H9 (cell line): ENCODE measurements at regions not wholly inside any gene's neighbourhood (a gene's known extent, or its start where the extent isn't known, plus 50 kb on each side); places are given as distances from the start of the nearest gene placed in this dataset.

ENCODE experiments used
- DNase-seq: peaks from one replicate; pipeline ENCODE4 v3.0.0-alpha.2; 2017
- H2AFZ ChIP-seq: one replicate; pipeline ENCODE4 v1.6.1; 2013; ENCODE audit warnings: mild to moderate bottlenecking, low read length, control low read depth, moderate library complexity
- H2AK5ac ChIP-seq: 2 replicates; pipeline ENCODE4 v1.6.1; 2013; ENCODE audit warnings: low read length, control low read depth, mixed read lengths; ENCODE audit not compliant: insufficient read length
- H2BK120ac ChIP-seq: one replicate; pipeline ENCODE4 v1.6.1; 2013; ENCODE audit warnings: low read depth, mild to moderate bottlenecking, low read length, control low read depth, inconsistent platforms; ENCODE audit not compliant: poor library complexity, severe bottlenecking
- H2BK12ac ChIP-seq: 2 replicates; pipeline ENCODE4 v1.6.1; 2013; ENCODE audit warnings: low read length, control low read depth, mixed read lengths, low read depth; ENCODE audit not compliant: insufficient read length
- H2BK15ac ChIP-seq: 2 replicates; pipeline ENCODE4 v1.6.1; 2013; ENCODE audit warnings: low read depth, low read length, control low read depth
- H2BK20ac ChIP-seq: one replicate; pipeline ENCODE4 v1.6.1; 2013; ENCODE audit warnings: low read depth, mild to moderate bottlenecking, low read length, control low read depth, inconsistent platforms; ENCODE audit not compliant: poor library complexity, severe bottlenecking
- H2BK5ac ChIP-seq: 2 replicates; pipeline ENCODE4 v1.6.1; 2013; ENCODE audit warnings: low read length, control low read depth, mixed read lengths; ENCODE audit not compliant: insufficient read length
- H3K14ac ChIP-seq: 2 replicates; pipeline ENCODE4 v1.6.1; 2013; ENCODE audit warnings: low read length, control low read depth; ENCODE audit not compliant: insufficient read depth
- H3K18ac ChIP-seq: 2 replicates; pipeline ENCODE4 v1.6.1; 2013; ENCODE audit warnings: low read depth, mild to moderate bottlenecking, mixed read lengths, low read length, control low read depth; ENCODE audit not compliant: insufficient read length
- H3K23ac ChIP-seq: 2 replicates; pipeline ENCODE4 v1.6.1; 2013; ENCODE audit warnings: low read length, control low read depth, mixed read lengths, low read depth; ENCODE audit not compliant: insufficient read length
- H3K23me2 ChIP-seq: 2 replicates; pipeline ENCODE4 v1.6.1; 2013; ENCODE audit warnings: low read depth, mild to moderate bottlenecking, mixed read lengths, low read length, control low read depth; ENCODE audit not compliant: insufficient read length, poor library complexity, severe bottlenecking
- H3K27ac ChIP-seq: 2 replicates; pipeline ENCODE4 v1.5.1; 2013; ENCODE audit warnings: low read length, control low read depth, mixed read lengths, low read depth; ENCODE audit not compliant: insufficient read length
- H3K27me3 ChIP-seq: 2 replicates; pipeline ENCODE4 v1.6.1; 2013; ENCODE audit warnings: low read length, control low read depth, inconsistent platforms; ENCODE audit not compliant: insufficient read depth
- H3K4ac ChIP-seq: 2 replicates; pipeline ENCODE4 v1.6.1; 2013; ENCODE audit warnings: low read depth, mild to moderate bottlenecking, control low read depth, inconsistent platforms, low read length, moderate library complexity
- H3K4me1 ChIP-seq: 2 replicates; pipeline ENCODE4 v1.6.1; 2013; ENCODE audit warnings: low read length, control low read depth, inconsistent platforms; ENCODE audit not compliant: insufficient read depth
- H3K4me2 ChIP-seq: 2 replicates; pipeline ENCODE4 v1.6.1; 2013; ENCODE audit warnings: low read length, control low read depth, mixed read lengths; ENCODE audit not compliant: insufficient read length, insufficient read depth
- H3K56ac ChIP-seq: 2 replicates; pipeline ENCODE4 v1.6.1; 2013; ENCODE audit warnings: low read depth, mild to moderate bottlenecking, mixed read lengths, low read length, control low read depth; ENCODE audit not compliant: insufficient read length
- H3K79me1 ChIP-seq: 2 replicates; pipeline ENCODE4 v1.6.1; 2013; ENCODE audit warnings: low read depth, mild to moderate bottlenecking, moderate library complexity, low read length, control low read depth, inconsistent platforms; ENCODE audit not compliant: insufficient read depth, poor library complexity, severe bottlenecking
- H3K79me2 ChIP-seq: 2 replicates; pipeline ENCODE4 v1.6.1; 2013; ENCODE audit warnings: low read length, control low read depth, inconsistent platforms; ENCODE audit not compliant: insufficient read depth
- H3K9ac ChIP-seq: 2 replicates; pipeline ENCODE4 v1.6.1; 2013; ENCODE audit warnings: low read length, control low read depth, mixed read lengths; ENCODE audit not compliant: insufficient read length; ENCODE audit errors: extremely low read depth
- H3K9me3 ChIP-seq: one replicate; pipeline ENCODE4 v1.6.1; 2013; ENCODE audit warnings: low read depth, low read length, inconsistent platforms; ENCODE audit not compliant: control insufficient read depth
- H3T11ph ChIP-seq: one replicate; pipeline ENCODE4 v1.6.1; 2013; ENCODE audit warnings: mild to moderate bottlenecking, low read length, control low read depth, inconsistent platforms
- H4K20me1 ChIP-seq: one replicate; pipeline ENCODE4 v1.6.1; 2013; ENCODE audit not compliant: control insufficient read depth, insufficient read length, insufficient read depth
- H4K5ac ChIP-seq: 2 replicates; pipeline ENCODE4 v1.6.1; 2013; ENCODE audit warnings: low read depth, mild to moderate bottlenecking, mixed read lengths, low read length, control low read depth; ENCODE audit not compliant: insufficient read length
- H4K8ac ChIP-seq: replicated peaks from 2 replicates; pipeline ENCODE4 v1.6.1; 2013; ENCODE audit warnings: low read length, control low read depth, mixed read lengths, low read depth; ENCODE audit not compliant: insufficient read length
- H4K91ac ChIP-seq: 2 replicates; pipeline ENCODE4 v1.6.1; 2013; ENCODE audit warnings: low read depth, mild to moderate bottlenecking, moderate library complexity, mixed read lengths, low read length, control low read depth; ENCODE audit not compliant: insufficient read length
- H3K27ac Mint-ChIP-seq, 3 experiments: 2 replicates in 2 of 3; 3 replicates in 1 of 3; pipeline ENCODE4 v1.8.0; 2020 to 2021; ENCODE audit warnings: mixed read lengths in 3 of 3, mild to moderate bottlenecking in 1 of 3, moderate library complexity in 1 of 3
- H3K27me3 Mint-ChIP-seq: 2 replicates; pipeline ENCODE4 v1.8.0; 2021; ENCODE audit warnings: low read depth, mild to moderate bottlenecking, moderate library complexity, mixed read lengths
- H3K36me3 Mint-ChIP-seq, 3 experiments: 2 replicates in 2 of 3; 3 replicates in 1 of 3; pipeline ENCODE4 v1.8.0; 2020 to 2021; ENCODE audit warnings: low read depth in 3 of 3, mixed read lengths in 3 of 3; ENCODE audit not compliant: insufficient read depth in 1 of 3
- H3K4me1 Mint-ChIP-seq, 2 experiments: 2 replicates each; pipeline ENCODE4 v1.8.0; 2020; ENCODE audit warnings: mixed read lengths in 2 of 2
- H3K4me3 Mint-ChIP-seq, 2 experiments: 2 replicates in 1 of 2; 3 replicates in 1 of 2; pipeline ENCODE4 v1.8.0; 2020 to 2021; ENCODE audit warnings: mild to moderate bottlenecking in 2 of 2, mixed read lengths in 2 of 2, moderate library complexity in 1 of 2
- H3K9me3 Mint-ChIP-seq, 2 experiments: 2 replicates in 1 of 2; 3 replicates in 1 of 2; pipeline ENCODE4 v1.8.0; 2020; ENCODE audit warnings: mild to moderate bottlenecking in 2 of 2, mixed read lengths in 2 of 2, moderate library complexity in 1 of 2
- WGBS: extraction: QIAGEN DNeasy Blood & Tissue Kit; methylation state at CpG from one replicate; pipeline ENCODE4 v1.1.7; 2013; ENCODE audit warnings: missing lambda C conversion rate, low lambda C conversion rate, mixed read lengths; ENCODE audit not compliant: insufficient read length; ENCODE audit errors: extremely low coverage; 5-methylcytosine and 5-hydroxymethylcytosine counted together
- TF ChIP-seq, protein P1 (sequence below): fragments of 200-600 bp; sonication (generic); conservative IDR thresholded peaks from 3 replicates; pipeline ENCODE4 v1.8.0; 2021; ENCODE audit warnings: antibody characterized with exemption, mild to moderate bottlenecking

DNA sequence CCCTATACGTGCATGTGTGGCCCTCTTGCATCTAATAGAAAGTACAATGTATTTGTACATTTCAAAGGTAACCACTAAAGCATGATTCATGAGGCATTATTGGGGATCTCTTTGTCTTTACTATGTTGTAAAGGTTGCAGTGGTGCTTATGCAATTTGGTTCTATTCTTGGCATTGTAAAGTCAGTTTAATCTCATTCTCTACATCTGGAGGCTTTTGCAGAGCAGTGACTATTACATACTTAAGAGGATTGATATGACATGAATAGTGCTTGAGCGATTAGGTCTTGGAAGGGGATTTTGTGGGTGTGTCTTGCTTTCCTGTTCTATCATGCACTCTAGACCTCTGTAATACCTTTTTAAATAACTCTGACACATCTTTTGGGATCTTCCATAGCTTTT is 610.0 kb downstream of the EFNB2 start:
- H2AFZ ChIP-seq, result no peak overlapping the region
- H2AK5ac ChIP-seq, result no peak overlapping the region
- H3K56ac ChIP-seq, result no peak overlapping the region
- H3K4me1 ChIP-seq, result no peaks in the 10 kb centered on the region
- Mint-ChIP-seq H3K9me3 (no peaks in the 10 kb centered on the region; a peak in 2 of 5 replicates), H3K4me3 (no peak overlapping the region), H3K4me1 (peaks cover 7 to 8% of the 10 kb centered on the region in 2 experiments), H3K27me3 (peaks cover 2% of the 10 kb centered on the region), H3K36me3 (no peaks in the 10 kb centered on the region), H3K27ac (no peak overlapping the region)
- no peak overlapping the region for H2BK12ac ChIP-seq
- no peak for DNase-seq
- H3K79me2 ChIP-seq, result no peaks in the 10 kb centered on the region
- no peak overlapping the region for H4K5ac ChIP-seq
- H2BK20ac ChIP-seq, result no peak overlapping the region
- H2BK5ac ChIP-seq, result no peak overlapping the region
- H2BK120ac ChIP-seq, result no peak overlapping the region
- no peak overlapping the region for H3T11ph ChIP-seq
- H3K9me3 ChIP-seq, result no peaks in the 10 kb centered on the region
- no peak overlapping the region for H3K4ac ChIP-seq
- TF ChIP-seq, protein P1, sequence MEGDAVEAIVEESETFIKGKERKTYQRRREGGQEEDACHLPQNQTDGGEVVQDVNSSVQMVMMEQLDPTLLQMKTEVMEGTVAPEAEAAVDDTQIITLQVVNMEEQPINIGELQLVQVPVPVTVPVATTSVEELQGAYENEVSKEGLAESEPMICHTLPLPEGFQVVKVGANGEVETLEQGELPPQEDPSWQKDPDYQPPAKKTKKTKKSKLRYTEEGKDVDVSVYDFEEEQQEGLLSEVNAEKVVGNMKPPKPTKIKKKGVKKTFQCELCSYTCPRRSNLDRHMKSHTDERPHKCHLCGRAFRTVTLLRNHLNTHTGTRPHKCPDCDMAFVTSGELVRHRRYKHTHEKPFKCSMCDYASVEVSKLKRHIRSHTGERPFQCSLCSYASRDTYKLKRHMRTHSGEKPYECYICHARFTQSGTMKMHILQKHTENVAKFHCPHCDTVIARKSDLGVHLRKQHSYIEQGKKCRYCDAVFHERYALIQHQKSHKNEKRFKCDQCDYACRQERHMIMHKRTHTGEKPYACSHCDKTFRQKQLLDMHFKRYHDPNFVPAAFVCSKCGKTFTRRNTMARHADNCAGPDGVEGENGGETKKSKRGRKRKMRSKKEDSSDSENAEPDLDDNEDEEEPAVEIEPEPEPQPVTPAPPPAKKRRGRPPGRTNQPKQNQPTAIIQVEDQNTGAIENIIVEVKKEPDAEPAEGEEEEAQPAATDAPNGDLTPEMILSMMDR, result no peak
- no peaks in the 10 kb centered on the region; the same call in 1 of the 2 replicates for H3K27me3 ChIP-seq
- no peak overlapping the region for H3K27ac ChIP-seq
- no peaks in the 10 kb centered on the region for H3K79me1 ChIP-seq
- no peak overlapping the region for H3K4me2 ChIP-seq
- H4K20me1 ChIP-seq, result no peaks in the 10 kb centered on the region
- no peak overlapping the region for H2BK15ac ChIP-seq
- no peaks in the 10 kb centered on the region for H3K23me2 ChIP-seq
- H3K23ac ChIP-seq, result no peak overlapping the region
- no peak overlapping the region for H3K18ac ChIP-seq
- no peak overlapping the region for H4K91ac ChIP-seq
- no peak overlapping the region for H4K8ac ChIP-seq
- WGBS, result no CpG with 5 or more reads among the region's 2 CpGs
- H3K14ac ChIP-seq, result no peak overlapping the region
- H3K9ac ChIP-seq, result no peak overlapping the region
